ENCODE measurements at regions not wholly inside any gene's neighbourhood (a gene's known extent, or its start where the extent isn't known, plus 50 kb on each side); places are given as distances from the start of the nearest gene placed in this dataset.

DNA sequence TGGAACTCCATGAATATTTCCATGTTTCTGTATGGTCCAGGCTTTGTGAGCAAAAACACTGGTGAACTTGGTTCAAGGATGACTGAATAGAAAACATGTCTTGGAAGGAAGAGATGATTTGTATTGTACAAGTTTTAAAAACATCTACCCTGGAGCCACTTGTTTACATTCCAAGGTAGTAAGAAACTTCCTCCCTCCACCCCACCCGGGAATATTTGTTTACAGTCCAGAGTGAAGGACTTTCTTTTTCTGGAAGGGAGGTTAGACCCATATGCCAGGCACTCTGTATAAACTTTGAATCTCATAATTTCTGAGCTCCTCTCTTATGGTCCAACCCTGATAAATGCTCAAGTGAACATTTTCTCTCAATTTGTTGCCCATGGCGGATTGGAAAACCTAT, 323.3 kb upstream of the LYPLAL1 start:
- TF ChIP-seq, protein P1, sequence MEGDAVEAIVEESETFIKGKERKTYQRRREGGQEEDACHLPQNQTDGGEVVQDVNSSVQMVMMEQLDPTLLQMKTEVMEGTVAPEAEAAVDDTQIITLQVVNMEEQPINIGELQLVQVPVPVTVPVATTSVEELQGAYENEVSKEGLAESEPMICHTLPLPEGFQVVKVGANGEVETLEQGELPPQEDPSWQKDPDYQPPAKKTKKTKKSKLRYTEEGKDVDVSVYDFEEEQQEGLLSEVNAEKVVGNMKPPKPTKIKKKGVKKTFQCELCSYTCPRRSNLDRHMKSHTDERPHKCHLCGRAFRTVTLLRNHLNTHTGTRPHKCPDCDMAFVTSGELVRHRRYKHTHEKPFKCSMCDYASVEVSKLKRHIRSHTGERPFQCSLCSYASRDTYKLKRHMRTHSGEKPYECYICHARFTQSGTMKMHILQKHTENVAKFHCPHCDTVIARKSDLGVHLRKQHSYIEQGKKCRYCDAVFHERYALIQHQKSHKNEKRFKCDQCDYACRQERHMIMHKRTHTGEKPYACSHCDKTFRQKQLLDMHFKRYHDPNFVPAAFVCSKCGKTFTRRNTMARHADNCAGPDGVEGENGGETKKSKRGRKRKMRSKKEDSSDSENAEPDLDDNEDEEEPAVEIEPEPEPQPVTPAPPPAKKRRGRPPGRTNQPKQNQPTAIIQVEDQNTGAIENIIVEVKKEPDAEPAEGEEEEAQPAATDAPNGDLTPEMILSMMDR (IDR thresholded peaks at IDR 0.05; ENCODE audit: extremely low read depth, insufficient read depth, missing control alignments) = no peak
- in situ Hi-C loops (cut with MboI; ENCODE audit: low pct_unique_long_range_greater_than_20kb, low sequenced_read_pairs, unreplicated experiment) = no loop called here
- DNase-seq (ENCODE audit: low spot score) = no peak

DNA sequence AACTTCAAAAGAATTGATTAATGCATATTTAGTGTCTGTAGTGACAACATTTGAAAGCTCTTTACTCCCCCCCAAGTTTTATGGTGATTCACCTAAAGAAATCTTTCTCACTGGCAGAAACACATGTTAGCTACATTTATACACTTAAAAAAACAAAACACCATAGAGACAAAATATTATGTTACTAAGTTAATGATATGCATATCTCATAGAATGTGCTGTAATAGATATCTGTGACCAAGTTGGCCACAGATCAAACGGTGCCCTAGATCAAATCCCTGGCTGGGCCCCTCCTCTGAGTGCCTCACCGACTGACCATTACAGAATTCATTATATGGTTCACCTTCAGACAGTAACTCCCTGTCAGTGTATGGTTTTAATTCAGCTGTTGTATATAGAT, 322.1 kb upstream of the LYPLAL1 start:
- in situ Hi-C loops (cut with MboI; ENCODE audit: low pct_unique_long_range_greater_than_20kb, low sequenced_read_pairs, unreplicated experiment) = no loop called here
- TF ChIP-seq, protein P1 (IDR thresholded peaks at IDR 0.05; ENCODE audit: extremely low read depth, insufficient read depth, missing control alignments) = no peak
- no peak for DNase-seq (ENCODE audit: low spot score)

DNA sequence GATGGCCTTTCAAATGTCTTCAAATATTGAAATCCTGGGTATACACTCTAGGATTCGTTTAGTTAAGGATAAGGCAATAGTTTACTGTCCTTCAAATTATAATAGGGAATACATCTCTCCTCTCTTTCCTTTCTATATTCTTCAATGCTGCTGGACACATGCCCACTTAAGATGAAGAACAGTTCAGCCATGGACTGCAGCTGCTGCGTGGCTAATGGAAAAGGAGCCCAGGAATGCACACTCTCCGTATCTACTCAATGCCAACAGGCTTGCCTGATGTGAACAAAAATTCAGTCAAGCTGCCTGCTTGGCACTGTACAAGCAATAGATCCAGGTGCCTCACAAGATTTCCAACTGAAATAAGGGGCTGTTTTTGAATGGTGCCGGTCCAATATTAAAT, 321.2 kb upstream of the LYPLAL1 start:
- DNase-seq (ENCODE audit: low spot score) = no peak
- in situ Hi-C loops (cut with MboI; ENCODE audit: low pct_unique_long_range_greater_than_20kb, low sequenced_read_pairs, unreplicated experiment) = no loop called here
- TF ChIP-seq, protein P1 (IDR thresholded peaks at IDR 0.05; ENCODE audit: extremely low read depth, insufficient read depth, missing control alignments) = no peak

DNA sequence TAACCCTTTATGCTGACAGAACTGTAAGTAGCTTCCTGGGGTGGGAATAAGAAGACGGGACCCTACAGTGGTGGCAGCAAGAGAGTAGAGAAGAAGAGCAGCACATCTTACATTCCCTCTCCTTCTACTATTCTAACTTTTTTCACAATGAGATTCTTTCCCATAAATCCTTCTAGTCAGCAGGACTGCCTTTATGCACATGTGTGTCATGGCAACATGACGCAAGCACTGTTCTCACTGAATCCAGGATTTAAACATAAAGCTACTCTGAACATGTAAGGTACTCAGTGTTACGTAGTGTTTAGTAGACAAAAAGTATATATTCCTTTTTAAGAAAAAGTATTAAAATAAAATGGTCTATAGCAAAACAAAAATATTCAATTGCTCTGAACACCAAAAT, 309.7 kb upstream of the LYPLAL1 start:
- in situ Hi-C loops (cut with MboI; ENCODE audit: low pct_unique_long_range_greater_than_20kb, low sequenced_read_pairs, unreplicated experiment) = no loop called here
- TF ChIP-seq, protein P1 (IDR thresholded peaks at IDR 0.05; ENCODE audit: extremely low read depth, insufficient read depth, missing control alignments) = no peak
- DNase-seq (ENCODE audit: low spot score) = no peak

DNA sequence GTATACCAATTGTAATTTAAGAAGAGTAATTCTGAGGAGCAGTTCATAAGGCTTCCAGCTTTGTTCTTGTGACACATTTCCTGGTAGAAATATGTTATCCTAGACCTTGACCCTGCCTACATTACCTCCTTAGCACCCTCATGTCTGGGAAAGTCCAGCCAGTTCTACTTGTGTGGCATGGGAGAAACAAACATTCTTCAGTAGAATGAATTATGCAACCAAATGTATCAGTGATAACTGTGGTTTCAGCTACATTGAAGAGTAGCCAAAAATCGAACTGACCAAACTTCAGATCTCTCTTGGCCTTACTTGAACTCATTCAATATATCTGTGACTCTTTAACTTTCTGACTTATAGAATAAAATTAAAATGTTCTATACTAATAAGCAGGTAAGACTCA, 308.1 kb upstream of the LYPLAL1 start:
- TF ChIP-seq, protein P1 (IDR thresholded peaks at IDR 0.05; ENCODE audit: extremely low read depth, insufficient read depth, missing control alignments) = no peak
- in situ Hi-C loops (cut with MboI; ENCODE audit: low pct_unique_long_range_greater_than_20kb, low sequenced_read_pairs, unreplicated experiment) = no loop called here
- DNase-seq (ENCODE audit: low spot score) = no peak

DNA sequence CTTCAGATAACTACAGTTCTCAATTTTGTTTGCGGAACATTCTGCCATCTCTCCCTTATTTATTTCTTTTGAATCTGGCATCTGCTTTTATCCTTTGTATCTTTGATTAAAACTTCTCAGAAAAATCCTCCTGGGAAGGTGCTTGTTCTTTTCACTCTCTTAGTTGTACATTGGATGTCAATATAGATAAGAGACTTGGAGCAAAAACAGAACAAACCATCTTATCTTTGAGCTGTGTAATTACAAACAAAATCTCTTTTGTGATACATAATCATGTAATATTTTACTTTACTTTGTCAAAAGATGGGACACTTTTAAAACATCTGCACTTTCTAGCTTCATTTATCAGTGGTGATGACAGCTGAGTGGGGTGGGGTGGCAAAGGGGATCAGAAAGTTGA, 307.2 kb upstream of the LYPLAL1 start:
- no peak for DNase-seq (ENCODE audit: low spot score)
- TF ChIP-seq, protein P1 (IDR thresholded peaks at IDR 0.05; ENCODE audit: extremely low read depth, insufficient read depth, missing control alignments) = no peak
- in situ Hi-C loops (cut with MboI; ENCODE audit: low pct_unique_long_range_greater_than_20kb, low sequenced_read_pairs, unreplicated experiment) = no loop called here

DNA sequence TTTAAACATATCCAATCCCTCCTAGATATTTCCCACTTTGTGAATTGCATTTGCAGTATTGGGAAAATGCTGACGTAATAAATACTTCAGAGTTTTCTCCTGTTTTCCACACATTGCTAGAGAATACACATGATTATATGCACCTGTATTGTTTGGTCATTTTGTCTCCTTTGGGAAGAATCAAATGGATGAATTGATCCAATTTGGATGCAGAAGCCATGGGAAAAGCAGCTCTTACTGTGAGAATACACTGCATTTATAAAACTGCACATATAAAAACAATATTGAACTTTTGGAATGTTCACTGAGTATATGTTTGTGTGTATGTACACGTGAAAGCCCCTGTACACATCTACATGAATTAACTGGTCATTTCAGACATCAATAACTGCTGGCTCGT, 306.6 kb upstream of the LYPLAL1 start:
- DNase-seq (ENCODE audit: low spot score) = no peak
- TF ChIP-seq, protein P1 (IDR thresholded peaks at IDR 0.05; ENCODE audit: extremely low read depth, insufficient read depth, missing control alignments) = no peak
- in situ Hi-C loops (cut with MboI; ENCODE audit: low pct_unique_long_range_greater_than_20kb, low sequenced_read_pairs, unreplicated experiment) = no loop called here
